HPDE6-E6E7 (cell line): ENCODE measurements at regions not wholly inside any gene's neighbourhood (a gene's known extent, or its start where the extent isn't known, plus 50 kb on each side); places are given as distances from the start of the nearest gene placed in this dataset.

Experiments
- DNase-seq: peaks from one replicate; pipeline ENCODE4 v3.0.0; 2011; ENCODE audit warnings: missing footprints; ENCODE audit errors: extremely low spot score

DNA sequence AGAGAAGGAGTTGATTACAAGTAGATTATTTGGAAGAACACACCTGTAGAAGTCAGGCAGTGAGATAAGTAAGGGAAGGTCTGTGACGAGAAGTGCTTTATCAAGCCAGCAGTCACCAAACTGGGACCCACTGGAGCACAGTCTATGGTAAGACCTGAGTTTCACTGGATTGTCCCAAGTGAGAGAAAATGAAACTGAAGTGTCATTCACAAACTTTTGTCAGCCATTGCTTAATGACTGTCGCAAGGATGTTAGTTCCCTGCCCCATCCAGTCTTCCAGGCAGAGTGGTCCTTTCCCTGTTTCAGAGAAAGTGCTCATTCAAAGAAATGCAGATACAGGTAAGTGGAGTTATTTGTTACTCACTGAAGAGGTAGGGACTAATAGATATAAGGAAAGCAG lies 728.0 kb upstream of the TENM4 start:
- DNase-seq: no peak

DNA sequence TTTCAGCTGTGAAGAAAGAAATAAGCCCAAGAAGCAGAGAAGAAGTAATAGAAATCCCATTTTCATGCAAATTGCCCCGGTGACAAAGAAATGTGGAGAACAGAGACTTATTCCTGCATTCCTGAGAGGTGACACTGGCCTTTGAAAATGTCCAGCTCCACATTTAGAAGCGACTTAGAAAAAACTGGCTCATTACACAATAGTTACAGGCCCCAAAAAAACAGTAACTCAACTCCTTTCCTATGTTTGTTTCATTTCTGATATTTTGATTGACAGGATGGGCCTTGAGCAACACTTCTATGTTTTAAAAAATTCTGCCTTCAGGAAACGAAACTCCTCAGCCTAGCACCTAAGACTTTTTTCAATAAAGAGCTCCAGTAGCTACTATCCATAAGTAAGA lies 726.9 kb upstream of the TENM4 start:
- no peak for DNase-seq

DNA sequence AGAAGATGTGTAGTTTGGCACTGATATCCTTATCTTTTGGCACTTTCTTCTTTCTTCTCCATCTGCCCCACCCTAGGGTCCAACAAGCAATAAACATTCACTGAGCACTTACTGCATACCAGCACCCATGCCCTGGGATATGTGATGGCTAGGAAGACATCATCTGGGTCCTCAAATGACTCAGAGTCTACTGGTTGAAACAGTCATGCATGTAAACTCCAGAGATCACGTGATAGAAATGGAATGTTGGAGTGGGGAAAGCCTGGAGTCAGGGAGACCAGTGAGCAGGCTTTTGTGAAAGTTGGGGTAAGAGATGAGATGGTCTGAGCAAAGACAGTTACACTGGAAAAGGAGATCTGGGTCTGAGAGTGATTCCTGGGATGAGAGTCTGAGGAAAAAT lies 724.9 kb upstream of the TENM4 start:
- DNase-seq: no peak

DNA sequence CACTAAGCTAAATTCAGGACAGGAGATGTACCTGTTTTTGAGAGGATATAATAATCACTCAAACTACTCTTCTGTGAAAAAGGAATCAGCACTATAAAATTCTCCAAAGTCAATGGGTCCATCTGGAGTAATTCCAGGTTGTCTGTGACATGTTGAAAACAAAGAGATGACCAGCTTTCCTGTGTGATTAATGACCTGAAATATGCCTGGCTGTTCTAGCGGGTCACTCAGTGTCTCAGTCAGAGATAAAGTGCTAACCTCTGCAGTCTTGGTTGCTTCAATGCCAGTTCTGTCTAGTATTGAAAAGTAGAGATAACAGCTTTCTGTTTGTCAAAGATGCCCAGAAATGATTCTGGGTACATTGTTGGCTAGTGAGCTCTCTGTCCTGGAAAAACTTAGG lies 722.6 kb upstream of the TENM4 start:
- no peak for DNase-seq

DNA sequence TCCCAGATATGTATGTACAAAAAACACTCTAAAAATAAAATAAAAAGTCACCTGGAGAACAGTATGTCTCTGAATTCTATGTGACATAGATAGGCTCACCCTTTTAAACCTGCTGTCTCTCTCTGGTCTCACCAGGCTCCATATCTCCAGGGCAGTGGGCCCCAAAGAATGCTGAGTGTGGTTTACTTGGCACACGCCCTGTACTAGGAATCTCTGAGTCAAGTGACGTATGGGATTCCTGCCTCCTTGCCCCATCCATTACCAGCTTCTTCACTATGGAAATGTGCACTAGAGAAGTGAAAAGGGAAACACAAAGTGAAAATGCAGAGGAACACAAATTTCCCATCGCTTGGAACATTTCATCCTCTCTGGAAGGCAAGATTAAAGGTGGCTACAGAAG lies 722.2 kb upstream of the TENM4 start:
- DNase-seq: peak; percentile 21

DNA sequence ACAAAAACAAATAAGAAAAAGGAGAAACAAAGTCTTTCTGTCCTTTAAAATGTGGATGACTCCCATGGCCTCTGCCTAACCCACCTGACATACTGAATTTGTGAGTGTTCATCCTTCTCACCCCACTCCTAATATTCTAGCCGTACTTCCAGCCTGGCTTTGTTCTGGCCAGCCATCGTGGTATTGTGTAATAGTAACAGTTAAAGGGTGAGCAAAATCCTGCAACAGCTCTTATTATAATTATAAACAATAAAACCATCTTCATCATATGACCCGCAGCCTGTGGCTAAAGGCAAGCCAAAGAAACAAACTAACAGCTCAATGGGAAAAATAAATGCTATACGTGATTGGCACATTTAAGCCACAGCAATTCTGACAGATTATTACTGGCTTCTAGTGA lies 721.6 kb upstream of the TENM4 start:
- no peak for DNase-seq

DNA sequence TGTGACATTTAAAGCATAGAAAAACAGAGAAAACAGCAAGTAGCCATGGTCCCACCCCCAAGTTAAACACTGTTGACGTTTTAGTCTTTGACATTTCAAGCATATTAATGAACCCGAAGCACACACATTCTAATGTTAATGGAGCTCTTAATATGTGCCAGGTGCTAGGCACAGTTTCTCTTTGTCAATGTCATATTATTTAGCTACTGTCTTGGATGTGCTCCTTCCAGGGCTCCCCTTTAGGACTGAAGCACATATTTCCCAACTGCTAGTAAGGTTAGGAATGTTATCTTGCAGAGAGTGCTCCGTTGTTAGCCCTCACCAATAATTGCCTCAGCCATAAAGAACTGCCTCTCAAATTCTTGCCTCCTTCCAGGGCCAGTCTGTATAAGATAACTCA lies 716.6 kb upstream of the TENM4 start:
- no peak for DNase-seq

DNA sequence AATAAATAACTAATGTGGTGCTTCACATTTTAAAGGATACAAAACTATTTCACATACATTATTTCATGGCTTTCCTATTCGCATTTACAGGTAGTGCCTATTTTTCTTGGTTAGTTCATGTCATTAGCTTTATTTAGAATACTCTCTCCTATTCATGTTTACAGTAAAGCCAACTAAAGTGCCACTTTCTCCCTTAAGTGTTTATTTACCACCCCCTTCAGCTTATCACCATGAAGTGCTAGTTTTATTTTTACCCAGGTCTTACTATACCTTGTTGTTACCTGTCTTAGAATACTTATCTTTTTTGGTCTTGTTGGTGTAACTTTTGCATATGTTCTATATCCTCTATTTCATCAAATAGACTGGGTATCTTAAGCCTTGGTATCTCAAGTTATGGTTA lies 715.2 kb upstream of the TENM4 start:
- no peak for DNase-seq

DNA sequence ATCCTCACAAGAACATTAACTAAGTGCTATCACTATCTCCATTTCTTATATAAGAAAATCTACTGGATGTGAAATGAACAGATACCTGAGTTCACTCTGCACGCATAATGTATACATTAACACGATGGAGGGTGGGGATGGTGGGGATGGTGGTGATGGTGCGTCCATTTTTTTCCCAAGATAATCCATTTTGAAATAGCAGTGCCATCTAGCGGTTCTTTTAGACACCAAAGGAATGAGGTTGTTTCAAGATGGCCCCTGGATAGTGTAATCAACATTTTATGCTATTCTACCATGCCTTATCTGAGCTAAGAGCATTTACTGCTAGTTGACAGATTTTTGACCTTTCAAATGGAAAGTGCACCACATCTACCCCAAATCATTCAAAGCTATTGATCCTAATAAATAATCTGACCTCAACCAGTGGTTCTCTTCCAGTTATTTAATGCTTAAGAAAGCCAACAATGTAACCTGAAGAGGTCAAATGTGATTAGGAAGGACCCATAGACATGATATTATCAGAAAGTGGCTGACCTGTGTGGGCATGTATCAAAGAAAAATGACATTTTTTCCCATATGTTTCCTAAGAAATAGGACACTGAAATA lies 714.7 kb upstream of the TENM4 start:
- no peak for DNase-seq

DNA sequence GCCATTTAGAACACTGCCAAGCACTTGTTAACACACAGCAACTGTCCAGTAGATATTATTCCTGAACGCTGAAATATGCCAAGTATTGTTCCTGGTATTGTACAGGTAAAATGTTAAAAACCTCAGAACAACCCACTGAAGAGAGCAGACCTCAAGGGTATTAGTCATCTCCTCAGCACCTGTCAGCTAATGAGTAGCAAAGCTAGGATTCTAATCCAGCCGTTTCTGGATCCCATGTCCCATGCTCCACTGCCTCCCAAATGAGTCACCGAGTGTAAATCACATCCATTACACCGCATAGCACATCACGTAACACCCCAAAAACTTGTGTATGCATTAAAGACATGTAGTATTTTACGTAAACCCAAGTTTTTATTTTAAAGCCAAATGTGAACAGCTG lies 705.4 kb upstream of the TENM4 start:
- DNase-seq: peak; percentile 22

DNA sequence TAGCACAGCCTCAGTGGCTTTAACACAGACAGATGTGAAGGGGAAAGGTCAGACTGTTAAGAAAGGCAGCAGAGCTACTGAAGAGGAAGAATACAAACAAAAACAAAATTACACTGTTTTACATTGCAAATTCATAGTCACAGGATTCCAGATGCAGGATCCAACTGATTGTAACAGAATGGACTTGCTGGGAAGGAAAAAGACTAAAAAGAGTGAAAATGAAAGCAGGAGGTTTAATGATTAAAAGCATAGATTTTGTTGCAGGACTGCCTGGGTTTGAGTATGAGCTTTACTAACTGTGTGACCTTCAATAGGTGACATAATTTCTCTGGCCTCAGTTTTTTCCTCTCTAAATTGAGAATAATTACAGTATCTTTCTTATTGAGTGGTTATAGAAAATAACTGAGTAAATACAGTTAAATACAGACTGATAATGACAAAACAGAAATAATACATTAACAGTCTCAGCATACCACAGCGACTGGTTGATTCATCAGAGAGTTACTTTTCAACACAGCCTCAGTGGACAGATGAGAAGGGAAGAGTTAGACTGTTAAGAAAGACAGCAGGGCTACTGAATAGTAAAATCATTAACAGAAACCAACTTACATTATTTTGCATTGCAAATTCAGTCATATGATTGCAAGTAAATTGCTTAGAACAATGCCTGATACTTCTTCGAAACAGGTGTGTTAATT lies 704.2 kb upstream of the TENM4 start:
- no peak for DNase-seq

DNA sequence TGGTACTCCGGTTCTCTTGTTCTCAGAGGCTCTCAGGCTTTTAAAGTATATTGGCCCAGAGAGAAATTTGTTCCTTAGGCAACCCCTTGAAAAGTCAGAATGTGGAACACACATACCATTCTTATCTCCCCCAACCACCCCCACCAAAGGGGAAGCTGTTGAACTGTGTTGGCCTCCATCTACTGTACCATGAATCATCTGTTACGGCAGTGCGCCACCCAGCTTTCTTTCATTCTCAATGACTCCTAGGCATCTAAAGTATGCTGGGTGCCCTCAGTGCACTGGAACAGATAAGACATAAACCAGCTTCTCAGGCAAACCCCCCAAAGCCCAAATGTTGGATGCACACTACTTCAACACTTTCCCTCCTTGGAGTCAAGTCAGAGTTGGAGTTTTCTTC lies 696.2 kb upstream of the TENM4 start:
- no peak for DNase-seq

DNA sequence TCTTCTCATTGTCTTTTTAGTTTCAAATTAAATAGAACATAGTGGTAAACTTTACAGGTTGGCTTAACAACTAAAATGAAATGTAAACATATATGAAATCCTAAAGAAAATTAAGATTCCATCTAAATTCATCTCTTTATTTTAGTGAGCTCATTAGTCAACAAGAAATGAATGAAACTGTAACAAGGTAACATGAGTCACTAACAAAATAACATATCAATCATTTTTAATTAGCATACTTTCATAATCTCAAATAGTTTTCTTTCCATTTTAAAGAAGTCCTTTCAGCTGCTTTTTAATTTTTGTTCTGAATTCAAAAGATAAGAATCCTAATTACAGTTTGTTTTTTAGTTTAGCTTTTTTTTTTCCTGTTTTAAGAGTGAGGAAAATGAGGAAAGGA lies 688.6 kb upstream of the TENM4 start:
- no peak for DNase-seq

DNA sequence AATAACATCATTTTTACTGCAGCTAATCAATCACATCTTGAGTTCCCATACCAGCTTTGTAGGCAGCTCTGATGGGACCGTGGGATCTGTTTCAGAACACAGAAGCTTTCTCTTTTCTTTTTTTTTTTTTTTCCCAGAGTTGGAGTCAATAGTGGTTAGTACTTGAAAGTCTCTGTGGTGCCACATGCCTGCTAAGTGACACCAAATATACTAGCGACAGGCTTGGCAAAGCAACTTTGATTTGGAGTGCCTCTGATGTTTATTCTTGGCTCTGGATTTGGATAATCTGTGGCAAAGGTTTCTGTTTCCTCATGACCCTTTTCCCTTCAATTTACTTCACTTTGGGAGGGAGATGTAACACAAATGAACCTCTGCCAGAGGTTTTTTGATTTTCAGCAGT lies 681.4 kb upstream of the TENM4 start:
- DNase-seq: no peak

DNA sequence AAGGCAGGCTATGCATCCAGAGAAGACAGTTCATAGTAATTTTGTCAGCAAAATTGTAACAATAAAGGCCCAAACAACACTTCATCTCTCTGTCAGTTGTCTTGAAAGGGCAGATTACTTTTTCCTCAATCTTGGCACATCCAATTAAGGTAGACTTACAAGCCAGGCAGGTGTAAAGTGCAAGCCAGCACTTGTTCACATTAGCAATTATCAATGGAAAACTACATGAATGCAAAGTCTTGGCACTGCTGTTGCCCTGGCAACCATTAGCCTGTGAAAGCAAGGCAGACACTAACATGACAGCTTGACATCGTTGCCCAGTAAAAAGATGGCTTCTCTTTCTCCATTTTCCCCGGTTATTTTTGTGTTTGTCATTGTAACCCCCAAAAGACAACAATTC lies 677.2 kb upstream of the TENM4 start:
- no peak for DNase-seq

DNA sequence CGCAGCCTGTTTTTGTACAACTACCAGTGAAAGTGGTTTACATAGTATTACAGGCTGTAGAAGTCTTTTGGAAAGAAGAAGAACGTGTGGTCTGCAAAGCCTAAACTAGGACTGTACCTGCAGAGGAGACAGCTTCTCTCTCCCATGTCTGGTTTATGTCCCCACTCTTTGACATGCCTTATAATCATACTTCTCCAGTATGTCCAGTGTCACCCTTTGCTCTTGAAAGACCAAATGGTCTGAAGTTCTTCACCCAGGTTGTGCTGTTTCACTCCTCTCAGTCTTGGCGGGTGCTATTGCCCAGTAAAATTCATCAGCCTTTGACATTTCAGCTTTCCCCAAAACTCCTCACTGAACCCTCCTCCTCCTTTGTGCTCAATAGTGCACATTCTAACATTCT lies 676.0 kb upstream of the TENM4 start:
- no peak for DNase-seq

DNA sequence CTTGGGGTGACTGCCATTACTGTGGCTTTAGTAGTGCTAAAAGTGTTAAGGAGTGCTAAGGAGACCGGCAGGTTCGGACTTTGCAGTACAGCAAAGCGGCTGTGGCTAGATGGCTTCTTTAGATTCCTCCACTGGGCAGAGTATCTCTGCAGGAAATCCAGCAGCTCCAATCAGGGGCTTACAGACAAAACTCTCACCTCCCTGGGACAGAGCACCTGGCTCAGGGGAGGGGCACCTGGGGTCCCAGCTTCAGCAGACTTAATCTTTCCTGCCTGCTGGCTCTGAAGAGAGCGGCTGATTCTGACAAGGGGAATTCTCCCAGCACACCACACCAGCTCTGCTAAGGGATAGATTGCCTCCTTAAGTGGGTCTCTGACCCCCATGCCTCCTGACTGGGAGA lies 668.8 kb upstream of the TENM4 start:
- no peak for DNase-seq

DNA sequence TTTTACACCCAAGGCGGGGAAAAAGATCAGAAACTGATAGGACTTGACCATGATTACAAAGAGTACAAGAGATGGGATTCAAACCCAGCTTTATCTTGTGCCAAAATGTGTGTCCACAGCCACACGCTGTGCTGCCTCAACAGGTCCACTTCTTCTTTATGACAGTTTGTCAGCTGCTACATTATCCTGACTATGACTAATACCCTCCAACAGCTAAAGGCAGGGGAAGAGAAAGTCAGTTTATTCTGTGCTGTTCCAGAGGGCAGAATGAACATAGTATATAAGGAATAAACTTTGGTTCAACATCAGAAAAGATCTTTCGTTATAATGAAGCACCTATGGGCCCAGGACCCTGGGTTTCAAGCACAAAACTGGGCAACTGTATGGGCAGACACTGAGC lies 668.2 kb upstream of the TENM4 start:
- no peak for DNase-seq

DNA sequence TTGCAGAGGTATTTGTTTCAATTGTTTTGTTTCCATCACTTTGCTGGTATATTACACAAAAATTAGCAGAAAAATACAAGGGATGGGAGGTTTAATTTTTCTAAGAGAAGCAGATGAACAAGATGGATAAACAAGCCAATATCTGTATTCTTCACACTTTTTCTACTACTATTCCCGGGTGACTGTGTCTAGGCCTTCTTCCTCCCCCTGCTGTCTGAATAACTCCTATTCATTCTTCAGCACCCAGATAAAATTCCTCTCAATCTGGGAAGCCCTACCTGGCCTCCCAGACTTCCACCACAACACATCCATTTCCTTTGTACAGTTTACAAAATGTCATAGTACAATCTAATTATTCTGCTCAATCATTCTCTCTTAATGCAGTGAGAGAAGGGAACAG lies 666.6 kb upstream of the TENM4 start:
- DNase-seq: no peak

DNA sequence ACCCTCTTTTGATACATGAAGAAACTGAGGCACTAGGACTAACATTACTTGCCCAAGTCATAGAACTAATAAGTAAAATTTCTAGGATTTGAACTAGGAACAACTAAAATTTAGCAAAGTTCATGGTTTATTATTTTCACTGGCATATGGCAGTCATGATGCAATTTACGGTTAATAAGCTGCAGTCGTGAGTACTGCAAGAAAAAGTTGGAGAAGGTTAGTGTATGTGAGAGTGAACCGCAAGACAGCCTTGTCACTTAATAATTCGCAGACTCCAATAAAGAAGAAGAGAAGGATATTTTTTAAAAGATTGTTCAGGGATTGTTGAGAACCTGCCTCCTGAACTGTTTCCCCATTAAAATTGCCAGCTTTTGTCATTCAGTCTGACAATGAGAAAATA lies 663.4 kb upstream of the TENM4 start:
- no peak for DNase-seq

DNA sequence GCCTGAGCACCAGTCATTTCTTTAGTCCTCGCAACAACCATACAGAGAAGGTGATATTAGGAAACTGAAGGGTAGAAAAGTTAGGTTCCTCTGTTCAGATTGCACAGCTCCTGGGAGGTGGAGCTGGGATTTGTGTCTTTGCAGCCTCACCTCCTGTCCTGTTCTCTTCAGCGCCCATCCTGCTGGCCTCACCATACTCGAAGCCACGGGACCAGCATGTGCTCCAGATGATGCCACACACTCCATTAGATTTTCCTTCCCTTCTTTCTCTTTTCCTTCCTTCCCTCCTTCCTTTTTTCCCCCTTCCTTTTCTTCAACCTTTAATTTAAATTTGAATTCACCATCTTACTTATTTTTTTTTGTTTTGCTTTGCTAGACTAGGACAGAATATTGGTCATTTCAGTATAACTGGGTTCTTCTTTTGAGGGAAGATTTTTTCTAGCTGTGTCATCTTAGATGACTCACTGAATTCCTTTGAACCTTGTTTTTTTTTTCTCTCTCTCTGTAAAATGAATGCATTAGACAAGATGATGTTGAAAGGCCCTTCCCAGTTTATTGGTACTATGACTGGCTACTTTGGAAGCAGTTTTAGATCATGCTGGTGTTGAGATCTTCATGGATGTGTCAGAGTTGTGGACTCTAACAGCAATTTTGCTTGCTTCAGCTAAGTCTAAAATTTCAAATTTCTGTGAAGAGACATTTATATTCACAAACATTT lies 662.5 kb upstream of the TENM4 start:
- no peak for DNase-seq

DNA sequence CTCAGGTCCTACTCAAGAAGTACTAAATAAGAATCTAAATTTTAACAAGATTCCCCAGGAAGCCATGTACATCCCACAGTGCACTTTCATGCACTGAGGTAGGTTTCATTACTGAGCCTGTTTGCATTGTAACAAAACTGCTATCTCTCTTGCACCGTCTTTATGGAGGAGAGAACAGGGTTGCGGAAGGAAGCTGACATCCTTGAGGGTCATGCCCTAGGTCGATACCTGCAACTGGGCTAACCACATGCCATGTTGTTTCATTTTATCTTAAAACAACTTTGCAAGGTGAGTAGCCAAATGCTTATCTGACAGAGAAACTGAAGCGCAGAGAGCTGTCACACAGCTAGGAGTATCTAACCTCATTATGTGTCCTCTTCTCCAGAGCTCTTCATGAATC lies 656.3 kb upstream of the TENM4 start:
- DNase-seq: no peak

DNA sequence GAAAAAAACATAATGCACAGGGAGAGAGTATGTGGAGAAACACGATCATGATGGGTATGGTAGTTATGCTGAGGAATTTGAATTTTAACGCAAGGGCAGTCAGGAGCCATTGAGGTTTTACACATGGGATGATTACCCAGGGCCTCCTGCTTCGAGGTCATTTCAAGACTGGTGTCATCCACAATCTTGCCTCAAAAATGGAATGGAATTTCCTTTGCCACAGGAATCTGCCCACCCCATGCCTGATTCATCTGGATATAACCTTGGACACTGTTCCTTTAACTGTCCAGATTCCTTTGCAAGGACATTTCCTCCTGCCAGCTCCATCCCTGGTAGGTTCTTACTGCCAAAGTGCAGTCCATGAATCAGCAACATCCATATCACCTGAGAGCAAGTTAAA lies 655.9 kb upstream of the TENM4 start:
- no peak for DNase-seq
